ENCODE measurements at regions not wholly inside any gene's neighbourhood (a gene's known extent, or its start where the extent isn't known, plus 50 kb on each side); places are given as distances from the start of the nearest gene placed in this dataset.

- H3K9me3 ChIP-seq (ENCODE audit: control insufficient read depth, insufficient read depth, low read length), result no peaks in the 10 kb centered on the region
- no peaks in the 10 kb centered on the region for H3K36me3 ChIP-seq (ENCODE audit: insufficient read depth, low read length)
- H3K4me1 ChIP-seq (ENCODE audit: insufficient read depth, low read length), result peaks cover 6% of the 10 kb centered on the region; the same call in 1 of the 2 replicates
- no peak overlapping the region for H3K9ac ChIP-seq (ENCODE audit: low read depth, low read length)
Measured at GRCh38 chr2:5433855-5434254, 258.3 kb upstream of the SOX11 start.

GRCh38 chr2:5437375-5437774, 254.8 kb upstream of the SOX11 start:
- Histone ChIP-seq H3K9ac (ENCODE audit: low read depth, low read length) (no peak overlapping the region), H3K36me3 (ENCODE audit: insufficient read depth, low read length) (no peaks in the 10 kb centered on the region), H3K4me1 (ENCODE audit: insufficient read depth, low read length) (peaks cover 6% of the 10 kb centered on the region; the same call in 1 of the 2 replicates), H3K9me3 (ENCODE audit: control insufficient read depth, insufficient read depth, low read length) (no peaks in the 10 kb centered on the region)

- Histone ChIP-seq H3K9me3 (ENCODE audit: control insufficient read depth, insufficient read depth, low read length) (no peaks in the 10 kb centered on the region), H3K36me3 (ENCODE audit: insufficient read depth, low read length) (no peaks in the 10 kb centered on the region), H3K9ac (ENCODE audit: low read depth, low read length) (no peak overlapping the region), H3K4me1 (ENCODE audit: insufficient read depth, low read length) (peaks cover 6% of the 10 kb centered on the region; the same call in 1 of the 2 replicates)
Measured at GRCh38 chr2:5440174-5440573, 252.0 kb upstream of the SOX11 start.

GRCh38 chr2:5442736-5443135, 249.4 kb upstream of the SOX11 start:
- H3K9ac ChIP-seq (ENCODE audit: low read depth, low read length), result no peak overlapping the region
- H3K9me3 ChIP-seq (ENCODE audit: control insufficient read depth, insufficient read depth, low read length), result no peaks in the 10 kb centered on the region
- H3K36me3 ChIP-seq (ENCODE audit: insufficient read depth, low read length), result no peaks in the 10 kb centered on the region
- H3K4me1 ChIP-seq (ENCODE audit: insufficient read depth, low read length), result no peaks in the 10 kb centered on the region

GRCh38 chr2:5444168-5444567, 248.0 kb upstream of the SOX11 start:
- Histone ChIP-seq H3K4me1 (ENCODE audit: insufficient read depth, low read length) (no peaks in the 10 kb centered on the region), H3K9me3 (ENCODE audit: control insufficient read depth, insufficient read depth, low read length) (no peaks in the 10 kb centered on the region), H3K9ac (ENCODE audit: low read depth, low read length) (no peak overlapping the region), H3K36me3 (ENCODE audit: insufficient read depth, low read length) (no peaks in the 10 kb centered on the region)

GRCh38 chr2:5444854-5445253, 247.3 kb upstream of the SOX11 start:
- H3K9ac ChIP-seq (ENCODE audit: low read depth, low read length), result no peak overlapping the region
- no peaks in the 10 kb centered on the region for H3K9me3 ChIP-seq (ENCODE audit: control insufficient read depth, insufficient read depth, low read length)
- H3K4me1 ChIP-seq (ENCODE audit: insufficient read depth, low read length), result no peaks in the 10 kb centered on the region
- H3K36me3 ChIP-seq (ENCODE audit: insufficient read depth, low read length), result no peaks in the 10 kb centered on the region

GRCh38 chr2:5449867-5450266, 242.3 kb upstream of the SOX11 start:
- Histone ChIP-seq H3K9ac (ENCODE audit: low read depth, low read length) (no peak overlapping the region), H3K36me3 (ENCODE audit: insufficient read depth, low read length) (no peaks in the 10 kb centered on the region), H3K9me3 (ENCODE audit: control insufficient read depth, insufficient read depth, low read length) (no peaks in the 10 kb centered on the region), H3K4me1 (ENCODE audit: insufficient read depth, low read length) (peaks cover 9% of the 10 kb centered on the region; the same call in 1 of the 2 replicates)

GRCh38 chr2:5453220-5454050, 238.7 kb upstream of the SOX11 start:
- Histone ChIP-seq H3K4me1 (ENCODE audit: insufficient read depth, low read length) (peaks cover 9% of the 10 kb centered on the region; the same call in 1 of the 2 replicates), H3K9me3 (ENCODE audit: control insufficient read depth, insufficient read depth, low read length) (no peaks in the 10 kb centered on the region), H3K36me3 (ENCODE audit: insufficient read depth, low read length) (no peaks in the 10 kb centered on the region), H3K9ac (ENCODE audit: low read depth, low read length) (no peak overlapping the region)

- Histone ChIP-seq H3K4me1 (ENCODE audit: insufficient read depth, low read length) (peaks cover 9% of the 10 kb centered on the region; the same call in 1 of the 2 replicates), H3K9me3 (ENCODE audit: control insufficient read depth, insufficient read depth, low read length) (no peaks in the 10 kb centered on the region), H3K36me3 (ENCODE audit: insufficient read depth, low read length) (no peaks in the 10 kb centered on the region), H3K9ac (ENCODE audit: low read depth, low read length) (no peak overlapping the region)
Measured at GRCh38 chr2:5454051-5454390, 238.2 kb upstream of the SOX11 start.

- Histone ChIP-seq H3K9me3 (ENCODE audit: control insufficient read depth, insufficient read depth, low read length) (no peaks in the 10 kb centered on the region), H3K9ac (ENCODE audit: low read depth, low read length) (no peak overlapping the region), H3K36me3 (ENCODE audit: insufficient read depth, low read length) (no peaks in the 10 kb centered on the region), H3K4me1 (ENCODE audit: insufficient read depth, low read length) (peaks cover 3% of the 10 kb centered on the region; the same call in 1 of the 2 replicates)
Measured at GRCh38 chr2:5459041-5459440, 233.1 kb upstream of the SOX11 start.

GRCh38 chr2:5464657-5465056, 227.5 kb upstream of the SOX11 start:
- Histone ChIP-seq H3K9ac (ENCODE audit: low read depth, low read length) (no peak overlapping the region), H3K4me1 (ENCODE audit: insufficient read depth, low read length) (peaks cover 21% of the 10 kb centered on the region), H3K9me3 (ENCODE audit: control insufficient read depth, insufficient read depth, low read length) (no peaks in the 10 kb centered on the region), H3K36me3 (ENCODE audit: insufficient read depth, low read length) (no peaks in the 10 kb centered on the region)

- Histone ChIP-seq H3K36me3 (ENCODE audit: insufficient read depth, low read length) (no peaks in the 10 kb centered on the region), H3K9me3 (ENCODE audit: control insufficient read depth, insufficient read depth, low read length) (no peaks in the 10 kb centered on the region), H3K9ac (ENCODE audit: low read depth, low read length) (no peak overlapping the region), H3K4me1 (ENCODE audit: insufficient read depth, low read length) (peaks cover 21% of the 10 kb centered on the region)
Measured at GRCh38 chr2:5465859-5466258, 226.3 kb upstream of the SOX11 start.

GRCh38 chr2:5467178-5467905, 224.8 kb upstream of the SOX11 start:
- Histone ChIP-seq H3K9me3 (ENCODE audit: control insufficient read depth, insufficient read depth, low read length) (no peaks in the 10 kb centered on the region), H3K9ac (ENCODE audit: low read depth, low read length) (no peak overlapping the region), H3K36me3 (ENCODE audit: insufficient read depth, low read length) (no peaks in the 10 kb centered on the region)

GRCh38 chr2:5472673-5473072, 219.5 kb upstream of the SOX11 start:
- Histone ChIP-seq H3K9me3 (ENCODE audit: control insufficient read depth, insufficient read depth, low read length) (no peaks in the 10 kb centered on the region), H3K36me3 (ENCODE audit: insufficient read depth, low read length) (no peaks in the 10 kb centered on the region), H3K9ac (ENCODE audit: low read depth, low read length) (no peak overlapping the region), H3K4me1 (ENCODE audit: insufficient read depth, low read length) (no peaks in the 10 kb centered on the region)

More at GRCh38 chr2:5467178-5467905, 224.8 kb upstream of the SOX11 start:
- peaks cover 21% of the 10 kb centered on the region for H3K4me1 ChIP-seq (ENCODE audit: insufficient read depth, low read length)

- Histone ChIP-seq H3K9me3 (ENCODE audit: control insufficient read depth, insufficient read depth, low read length) (no peaks in the 10 kb centered on the region), H3K36me3 (ENCODE audit: insufficient read depth, low read length) (no peaks in the 10 kb centered on the region), H3K9ac (ENCODE audit: low read depth, low read length) (no peak overlapping the region), H3K4me1 (ENCODE audit: insufficient read depth, low read length) (no peaks in the 10 kb centered on the region)
Measured at GRCh38 chr2:5473635-5474034, 218.5 kb upstream of the SOX11 start.

Measured in ES-I3 (cell line).